NCI-H82 treated with DMSO at 0.1 percent for 48 hours (cell line): ENCODE measurements at regions not wholly inside any gene's neighbourhood (a gene's known extent, or its start where the extent isn't known, plus 50 kb on each side); places are given as distances from the start of the nearest gene placed in this dataset.

Experiments
- DNase-seq: peaks from one replicate; lab custom pipeline; 2025; ENCODE audit not compliant: unreplicated experiment; lab: John Stamatoyannopoulos, UW

- DNase-seq, result no peak
Observed at GRCh38 chr6:159444056-159444760, 248.8 kb downstream of the SOD2 start.

GRCh38 chr6:159443417-159443920 lies 249.6 kb downstream of the SOD2 start:
- DNase-seq, result no peak

DNA sequence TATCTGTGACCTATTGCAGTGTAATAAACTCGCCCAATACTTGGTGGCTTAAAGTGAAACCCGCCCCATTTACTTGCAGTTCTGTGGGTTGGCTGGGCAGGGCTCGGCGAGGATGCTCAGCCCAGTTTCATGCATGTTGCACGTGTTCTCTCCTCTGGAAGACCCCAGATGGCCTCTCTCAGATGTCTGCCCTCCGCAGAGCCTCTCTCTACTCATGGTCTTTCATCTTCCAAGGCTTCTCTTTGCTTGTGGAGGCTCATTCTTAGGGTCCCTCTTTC lies 251.4 kb downstream of the SOD2 start:
- DNase-seq, result no peak

- no peak for DNase-seq
Observed at GRCh38 chr6:159440911-159441703, 251.9 kb downstream of the SOD2 start.

DNA sequence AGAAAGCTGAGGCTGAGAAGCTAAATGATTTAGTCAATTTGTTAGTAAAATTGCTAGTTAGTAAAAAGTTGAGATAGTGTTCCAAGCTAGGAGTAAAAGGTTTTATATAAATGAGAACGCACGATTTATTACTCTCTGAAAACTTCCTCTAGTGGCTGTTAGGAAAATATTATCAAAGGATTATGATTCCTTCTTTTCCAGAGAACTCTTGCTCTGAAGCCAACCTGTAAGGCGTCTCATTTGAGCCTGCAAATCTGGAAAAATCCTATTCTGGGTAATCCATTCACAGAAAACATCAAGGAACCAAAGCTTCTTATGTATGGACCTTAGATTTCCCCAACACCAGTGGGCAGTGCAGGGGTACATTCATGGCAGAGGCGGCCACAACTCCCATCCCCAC lies 252.7 kb downstream of the SOD2 start:
- DNase-seq, result no peak

GRCh38 chr6:159439651-159440050 lies 253.4 kb downstream of the SOD2 start:
- DNase-seq, result no peak

GRCh38 chr6:159438106-159438505 lies 254.9 kb downstream of the SOD2 start:
- no peak for DNase-seq

GRCh38 chr6:159436581-159436980 lies 256.5 kb downstream of the SOD2 start:
- no peak for DNase-seq

DNA sequence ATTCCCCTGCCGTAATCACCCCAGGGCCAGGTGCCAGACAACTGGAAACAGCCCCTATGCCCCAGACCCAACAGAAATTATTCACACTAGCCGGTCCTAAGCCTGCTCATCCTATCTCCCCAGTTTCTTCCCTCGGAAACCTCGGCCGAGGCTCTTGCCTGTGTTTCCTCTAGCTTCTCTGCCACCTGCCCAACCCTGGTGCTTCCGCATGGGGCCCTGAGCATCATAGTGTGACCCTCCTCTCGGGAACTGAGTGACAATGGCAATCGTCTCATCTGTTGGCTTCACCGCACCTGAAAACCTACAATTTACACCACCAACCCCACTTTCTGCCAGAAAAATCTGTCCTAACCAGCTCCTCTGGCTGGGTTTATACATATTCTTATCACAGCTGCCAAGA lies 257.3 kb downstream of the SOD2 start:
- no peak for DNase-seq

DNA sequence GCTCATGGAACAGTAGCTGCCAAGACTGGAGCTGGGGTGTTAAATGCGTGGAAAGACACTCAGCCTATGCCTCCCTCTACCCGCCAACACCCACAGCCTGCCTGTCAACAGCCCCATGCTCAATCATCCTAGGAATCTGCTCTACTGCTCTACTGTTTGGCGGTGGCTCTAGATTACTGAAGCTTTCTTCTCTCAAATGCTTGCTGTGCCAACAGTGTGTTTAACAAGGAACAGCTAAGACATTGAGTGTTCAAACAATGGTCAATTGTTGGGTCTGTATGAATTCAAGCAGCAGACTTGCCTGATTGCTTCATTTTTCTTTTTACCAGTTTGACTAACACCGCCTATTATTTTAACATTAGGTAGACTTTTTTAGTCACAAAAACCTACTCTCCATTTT lies 258.6 kb downstream of the SOD2 start:
- no peak for DNase-seq

GRCh38 chr6:159433550-159433949 lies 259.5 kb downstream of the SOD2 start:
- DNase-seq, result no peak

DNA sequence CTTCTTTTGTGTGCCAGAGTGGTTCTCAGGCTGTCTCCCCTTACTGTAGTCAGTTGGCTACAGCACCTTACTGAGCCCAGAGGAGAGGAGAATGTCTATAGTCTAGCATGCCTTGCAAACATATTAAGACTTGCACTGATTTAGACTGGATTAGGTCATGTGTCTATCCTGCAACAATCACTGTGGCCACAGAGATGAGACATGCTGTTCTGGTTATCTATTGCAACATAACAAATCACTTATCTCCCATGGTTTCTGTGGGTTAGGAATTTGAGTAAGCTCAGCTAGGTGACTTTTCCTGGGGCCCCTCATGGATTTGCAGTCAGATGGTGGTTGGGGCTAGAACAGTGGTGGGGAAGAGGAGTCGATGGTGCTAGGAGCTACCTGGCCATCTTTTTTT lies 261.3 kb downstream of the SOD2 start:
- DNase-seq, result no peak

- DNase-seq, result no peak
Observed at GRCh38 chr6:159430323-159430722, 261.1 kb downstream of the FNDC1 start.

DNA sequence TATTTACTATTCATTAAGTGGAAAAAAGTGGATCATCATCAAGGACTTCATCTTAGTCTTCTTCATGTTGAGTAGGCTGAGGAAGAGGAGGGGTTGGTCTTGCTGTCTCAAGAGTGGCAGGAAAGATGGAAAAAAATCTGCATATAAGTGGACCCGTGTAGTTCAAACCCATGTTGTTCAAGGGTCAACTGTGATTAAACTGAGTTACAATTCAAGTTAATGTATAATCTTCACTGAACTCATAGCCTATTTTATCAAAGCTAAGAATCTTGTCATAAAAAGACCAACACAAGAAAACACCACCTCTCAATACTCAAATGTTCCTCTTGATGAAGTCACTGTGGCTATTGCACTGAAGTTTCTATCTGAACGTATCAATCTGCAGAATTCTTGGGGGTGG lies 260.2 kb downstream of the FNDC1 start:
- no peak for DNase-seq

- no peak for DNase-seq
Observed at GRCh38 chr6:159427771-159428170, 258.6 kb downstream of the FNDC1 start.

DNA sequence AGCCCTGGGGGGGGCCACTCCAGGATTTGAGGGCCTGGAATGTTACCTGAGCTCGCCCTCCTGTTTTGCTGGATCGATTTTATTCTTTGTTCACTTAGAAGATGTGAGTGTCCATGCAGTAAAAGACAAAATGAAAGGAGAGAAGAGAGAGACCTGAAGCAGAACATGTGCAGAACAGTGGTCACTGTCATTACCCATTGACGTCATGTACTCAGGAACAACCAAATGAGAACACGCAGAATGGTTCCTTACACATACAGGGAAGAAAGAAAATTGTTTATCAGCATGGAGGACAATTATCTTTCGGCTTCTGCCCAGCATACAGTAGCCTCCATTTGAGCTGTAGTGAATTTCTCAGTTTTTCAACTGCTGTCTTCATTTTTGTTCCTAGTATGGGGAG lies 258.1 kb downstream of the FNDC1 start:
- DNase-seq, result no peak

GRCh38 chr6:159425421-159425820 lies 256.2 kb downstream of the FNDC1 start:
- DNase-seq, result no peak

DNA sequence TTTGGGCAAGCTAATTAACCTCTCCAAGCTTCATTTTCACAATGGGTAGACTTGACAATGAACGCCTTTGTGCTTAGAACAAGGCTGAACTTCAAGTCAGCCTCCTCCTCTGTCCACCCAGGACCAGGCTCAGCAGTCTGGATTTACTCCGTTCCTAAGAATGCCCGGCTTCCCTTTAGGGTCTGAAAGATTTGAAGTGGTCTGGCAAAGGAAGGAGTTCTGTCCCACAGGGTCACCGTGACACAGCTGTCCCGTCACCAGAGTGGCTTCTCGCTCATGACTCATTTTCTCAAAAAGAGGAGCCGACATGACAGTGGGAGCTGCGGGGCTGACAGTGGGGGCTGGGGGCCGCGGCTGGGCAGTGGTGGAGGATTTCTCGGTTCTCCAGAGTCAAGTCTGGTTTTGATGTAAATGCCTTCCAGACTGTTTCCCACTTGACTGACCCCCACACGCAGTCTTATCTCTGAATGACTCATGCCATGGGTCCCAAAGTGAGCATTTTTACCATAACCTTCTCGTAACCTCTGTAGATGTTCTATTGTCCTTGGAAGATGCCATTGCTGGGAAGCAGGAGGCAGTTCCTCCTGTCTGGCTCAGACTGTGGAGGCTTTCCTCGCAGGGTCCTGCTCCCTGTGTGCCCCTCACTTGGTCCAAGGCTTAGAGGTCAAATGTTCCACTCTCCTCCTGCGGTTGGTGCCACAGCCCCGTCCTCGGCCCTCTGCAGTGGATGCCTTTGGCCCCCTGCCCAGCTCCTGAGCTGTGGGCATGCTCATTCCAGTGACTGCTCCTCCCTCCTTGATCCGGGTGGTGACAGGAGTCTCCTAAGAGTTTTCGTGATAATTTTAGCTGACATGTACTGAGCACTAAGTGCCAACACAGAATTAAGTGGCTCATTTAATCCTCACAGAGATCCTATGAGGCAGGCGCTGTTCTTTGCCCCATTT lies 253.1 kb downstream of the FNDC1 start:
- DNase-seq, result no peak

DNA sequence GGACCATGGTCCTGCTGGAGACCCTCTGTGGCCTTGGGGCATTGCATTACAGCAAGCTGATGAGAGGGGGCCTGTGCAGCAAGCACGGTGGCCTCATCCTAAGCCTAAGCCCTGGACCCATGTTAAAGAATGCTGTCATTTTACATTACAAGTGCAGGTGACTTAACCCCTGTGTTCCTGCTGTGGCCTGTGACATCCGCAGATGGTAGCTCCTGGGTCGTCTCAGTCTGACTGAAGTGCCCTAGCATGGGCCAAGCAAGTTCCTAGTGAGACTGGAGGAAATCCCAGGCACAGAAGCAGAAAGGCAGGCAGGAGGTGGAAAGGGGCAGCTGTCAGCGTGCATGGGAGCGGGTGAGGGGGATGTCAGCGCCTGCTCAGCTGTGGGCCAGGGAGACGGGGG lies 252.4 kb downstream of the FNDC1 start:
- no peak for DNase-seq

DNA sequence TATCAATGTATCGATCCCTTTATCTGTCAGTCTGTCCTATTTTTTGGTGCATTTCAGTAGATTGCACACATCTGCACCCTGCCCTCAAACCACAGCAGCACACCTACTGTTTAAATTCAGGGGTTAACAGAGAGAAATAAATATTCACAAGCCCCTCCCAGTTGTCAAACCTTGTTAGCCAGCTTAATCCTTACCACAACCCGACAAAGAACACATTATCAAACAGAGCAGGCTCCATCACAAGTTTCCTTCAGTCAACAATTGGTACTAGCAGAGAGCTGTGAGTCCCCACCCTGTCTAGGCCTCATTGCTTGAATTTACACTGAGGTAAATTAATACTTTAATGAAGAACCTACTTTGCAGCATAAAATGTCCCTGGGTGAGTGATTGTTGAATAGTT lies 249.8 kb downstream of the FNDC1 start:
- no peak for DNase-seq

- no peak for DNase-seq
Observed at GRCh38 chr6:159416891-159417560, 247.8 kb downstream of the FNDC1 start.
